Myocyte (in vitro differentiated cells): ENCODE measurements at regions not wholly inside any gene's neighbourhood (a gene's known extent, or its start where the extent isn't known, plus 50 kb on each side); places are given as distances from the start of the nearest gene placed in this dataset.

ENCODE experiments used
- DNase-seq: peaks from one replicate; pipeline ENCODE4 v3.0.0-alpha.2; 2012; ENCODE audit warnings: low read depth

DNA sequence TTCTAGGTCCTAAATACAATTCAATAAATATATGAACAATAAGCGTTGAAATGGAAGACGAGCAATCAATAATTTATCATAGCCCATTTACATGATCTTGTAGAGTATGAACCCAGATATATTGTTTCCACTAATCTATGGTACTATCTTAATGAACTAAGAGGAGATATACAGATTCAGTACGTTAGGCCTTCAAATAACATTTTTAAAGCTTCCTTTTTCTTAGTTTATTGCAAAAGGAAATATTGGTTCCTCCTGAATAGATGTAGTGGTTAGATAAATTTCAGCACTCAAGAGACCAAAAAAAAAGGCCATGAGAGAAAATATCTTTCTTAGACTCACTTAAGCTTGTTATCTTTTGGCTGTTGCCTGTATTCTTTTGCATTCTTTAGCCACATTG lies 147.5 kb upstream of the PITX2 start:
- no peak for DNase-seq

- no peak for DNase-seq
These were observed 155.6 kb upstream of the PITX2 start for GRCh38 chr4:110778521-110778920.

- no peak for DNase-seq
These were observed 157.7 kb upstream of the PITX2 start for GRCh38 chr4:110780538-110780937.

GRCh38 chr4:110781944-110782343 lies 159.1 kb upstream of the PITX2 start:
- peak; percentile 23 for DNase-seq

GRCh38 chr4:110787109-110787508 lies 164.2 kb upstream of the PITX2 start:
- DNase-seq, result no peak

DNA sequence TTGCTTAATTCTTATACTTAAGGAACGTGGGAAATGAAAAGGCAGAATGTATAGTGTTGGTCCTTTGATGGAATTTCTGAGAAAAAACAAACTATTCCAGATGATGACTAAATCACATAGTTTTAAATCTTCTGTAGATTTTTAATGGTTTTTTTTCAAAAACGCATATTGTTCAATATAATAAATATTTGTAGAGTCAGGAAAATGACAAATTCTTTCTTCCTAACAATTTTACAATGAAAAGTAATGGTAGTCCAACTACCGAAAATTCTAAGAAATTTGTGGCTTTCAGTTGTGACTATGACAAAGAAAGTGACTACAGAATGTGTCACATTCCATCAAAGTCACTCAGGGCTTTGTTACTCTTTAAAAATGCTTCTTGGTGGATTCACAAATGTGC lies 164.8 kb upstream of the PITX2 start:
- no peak for DNase-seq

- no peak for DNase-seq
These were observed 165.4 kb upstream of the PITX2 start for GRCh38 chr4:110788302-110788701.

DNA sequence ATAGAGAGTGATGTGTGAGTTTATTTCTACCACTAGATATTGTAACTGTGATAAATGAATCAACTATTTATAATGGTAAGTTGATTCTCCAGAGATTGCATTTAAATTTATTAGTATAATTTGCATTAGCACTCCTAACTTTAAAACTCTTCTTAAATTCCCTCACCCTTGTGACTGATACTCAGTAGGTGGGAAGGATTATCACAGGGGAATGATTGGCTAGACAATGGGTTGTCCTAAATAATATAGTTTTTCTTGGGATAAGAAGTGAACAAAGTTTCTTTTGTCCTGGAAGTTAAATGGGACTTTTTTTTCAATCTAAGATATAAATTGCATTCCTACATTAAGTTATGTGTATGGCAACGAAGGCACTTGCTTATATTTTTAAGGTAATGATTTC lies 169.2 kb upstream of the PITX2 start:
- DNase-seq, result no peak

DNA sequence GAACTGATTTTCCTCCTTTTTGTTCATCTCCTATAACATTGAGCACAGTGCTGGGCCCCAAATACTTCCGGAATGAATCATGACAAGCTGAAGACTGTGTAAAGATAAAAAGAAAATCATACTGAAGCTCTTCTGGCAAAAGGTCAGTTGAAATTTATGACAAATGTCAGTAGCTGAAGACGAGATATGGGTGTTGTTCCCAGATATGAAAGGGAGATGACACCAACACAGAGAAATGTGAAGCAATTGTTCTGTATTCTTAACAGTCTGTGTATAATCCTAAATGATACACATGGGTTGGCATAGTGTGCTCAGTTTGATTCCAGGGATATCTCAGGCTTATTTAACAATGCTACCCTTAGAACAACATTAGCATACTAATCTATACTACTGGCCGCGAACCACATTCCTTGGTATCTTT lies 170.5 kb upstream of the PITX2 start:
- DNase-seq, result peak; percentile 31

DNA sequence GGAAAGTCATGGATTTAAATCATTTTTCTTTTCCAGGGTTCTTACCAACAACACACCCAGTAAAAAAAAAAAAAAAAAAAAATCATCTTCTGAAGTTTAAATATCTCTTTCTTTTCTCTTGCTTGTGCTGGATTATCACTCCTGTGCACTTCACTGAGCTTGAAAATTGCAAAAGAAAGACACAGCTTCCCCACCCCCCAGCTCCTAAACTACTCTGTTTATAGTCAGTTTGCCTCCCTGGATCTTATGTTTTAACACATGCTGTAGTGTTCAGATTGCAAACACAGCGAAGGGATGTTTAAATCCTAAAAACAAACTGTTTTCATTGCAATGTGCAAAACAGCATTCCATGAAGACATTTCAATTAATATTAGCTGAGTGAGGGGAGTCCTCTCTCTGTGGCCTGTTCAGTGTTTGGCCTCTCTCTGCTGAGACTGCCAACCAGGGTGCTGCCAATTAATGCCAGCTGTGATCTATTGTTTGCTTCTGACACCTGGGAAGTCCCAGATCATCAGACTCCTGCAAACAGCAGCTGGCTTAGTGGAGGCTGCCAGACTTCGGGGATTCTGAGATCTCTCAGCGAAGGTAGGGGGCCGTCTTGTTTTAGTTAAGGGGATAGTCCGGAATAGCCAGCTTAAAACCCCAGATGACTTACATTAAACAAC lies 171.1 kb upstream of the PITX2 start:
- peak; percentile 46 for DNase-seq

DNA sequence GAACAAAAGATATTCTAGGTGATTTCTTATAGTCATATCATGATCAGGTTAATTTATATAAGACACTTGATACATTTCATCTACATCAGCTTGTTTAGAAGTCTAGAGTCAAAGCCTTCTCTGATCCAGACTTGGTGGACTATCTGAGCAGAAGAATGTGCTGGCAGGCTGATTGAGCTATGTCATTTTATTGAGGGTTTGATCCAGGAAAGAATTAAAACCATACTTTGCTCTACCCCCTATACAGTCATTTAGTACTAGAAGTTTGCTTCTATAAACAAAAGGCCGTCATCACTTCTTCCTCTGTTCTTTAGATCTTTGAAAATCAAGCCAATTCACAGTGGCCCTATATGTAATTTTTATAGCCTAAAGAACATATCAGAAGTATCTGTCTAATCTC lies 173.1 kb upstream of the PITX2 start:
- no peak for DNase-seq

DNA sequence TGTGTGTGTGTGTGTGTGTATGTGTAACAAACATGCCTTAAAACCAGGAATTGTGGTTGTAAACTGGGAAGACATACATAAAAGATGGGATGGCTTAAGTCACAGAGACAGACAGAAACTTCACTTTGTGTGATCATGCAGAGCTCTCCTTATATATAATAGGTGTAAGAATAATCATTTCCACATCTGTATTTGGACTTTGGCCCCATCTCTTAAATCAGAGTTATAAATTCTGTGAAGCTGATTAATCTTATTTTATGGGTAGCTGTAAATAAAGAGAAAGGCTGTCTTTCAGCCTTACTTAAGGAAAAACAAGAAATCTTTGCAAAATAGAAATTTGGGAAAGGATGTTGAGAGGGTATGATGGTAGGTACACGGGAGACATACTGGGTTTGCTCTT lies 174.6 kb upstream of the PITX2 start:
- no peak for DNase-seq

GRCh38 chr4:110798687-110799086 lies 175.8 kb upstream of the PITX2 start:
- no peak for DNase-seq

DNA sequence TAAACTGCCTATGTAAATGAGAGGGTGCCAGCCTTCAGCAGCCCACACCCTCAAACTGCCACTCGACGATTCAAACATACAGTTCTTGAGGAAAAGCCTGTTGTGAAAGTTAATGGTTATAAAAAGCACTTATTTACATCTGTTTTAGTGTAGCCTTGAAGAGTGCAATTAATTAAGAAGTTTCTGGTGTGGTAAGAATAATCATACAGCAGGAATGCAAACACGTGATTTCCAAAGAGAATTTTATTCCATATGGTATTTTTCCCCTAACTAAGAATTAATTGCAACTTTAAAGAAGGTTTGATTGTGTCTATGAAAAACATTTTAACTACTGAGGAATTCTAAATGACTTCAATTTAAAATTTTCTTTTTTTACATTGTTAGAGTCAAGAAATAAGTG lies 176.3 kb upstream of the PITX2 start:
- DNase-seq, result no peak

DNA sequence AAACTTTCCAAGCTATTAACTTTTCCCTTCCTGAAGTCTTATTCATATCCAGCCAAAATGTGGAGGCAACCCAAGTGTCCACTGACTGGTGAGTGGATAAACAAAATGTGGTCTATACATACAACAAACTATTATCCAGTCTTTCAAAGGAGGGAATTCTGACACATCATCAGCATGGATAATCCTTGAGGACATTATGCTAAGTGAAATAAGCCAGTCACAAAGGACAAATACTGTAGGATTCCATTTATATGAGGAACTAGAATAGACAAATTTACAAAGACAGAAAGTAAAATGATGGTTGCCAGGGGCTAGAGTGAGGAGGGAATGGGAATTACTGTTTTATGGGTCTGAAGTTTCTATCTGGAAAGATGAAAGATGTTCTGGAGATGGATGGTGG lies 178.7 kb upstream of the PITX2 start:
- DNase-seq, result no peak

DNA sequence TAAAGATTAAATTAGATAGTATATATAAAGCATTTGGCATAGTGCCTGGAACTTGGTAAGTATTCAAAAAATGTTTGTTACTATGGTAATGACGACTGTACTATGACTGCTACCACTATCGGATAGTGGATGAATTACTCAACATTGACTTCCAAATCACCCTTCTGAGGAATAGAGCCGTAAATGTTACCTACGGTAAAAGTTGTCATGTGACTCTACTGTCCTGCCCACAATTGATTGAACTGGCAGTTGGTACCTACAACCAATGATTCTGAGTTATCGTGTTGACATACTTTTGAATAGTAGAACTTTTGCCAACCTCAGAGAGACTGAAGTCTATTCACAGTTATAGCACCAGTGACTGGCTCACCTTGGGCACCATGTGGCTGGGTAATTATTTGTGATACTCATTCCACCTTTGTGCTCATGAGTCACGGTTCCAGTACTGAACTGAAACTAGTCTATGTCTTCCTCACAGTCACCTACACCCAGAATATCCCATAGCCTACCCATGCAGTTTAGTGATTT lies 185.5 kb upstream of the PITX2 start:
- DNase-seq, result no peak

GRCh38 chr4:110815950-110816349 lies 193.1 kb upstream of the PITX2 start:
- DNase-seq, result peak; percentile 92

- DNase-seq, result no peak
These were observed 193.5 kb upstream of the PITX2 start for GRCh38 chr4:110816367-110816766.

DNA sequence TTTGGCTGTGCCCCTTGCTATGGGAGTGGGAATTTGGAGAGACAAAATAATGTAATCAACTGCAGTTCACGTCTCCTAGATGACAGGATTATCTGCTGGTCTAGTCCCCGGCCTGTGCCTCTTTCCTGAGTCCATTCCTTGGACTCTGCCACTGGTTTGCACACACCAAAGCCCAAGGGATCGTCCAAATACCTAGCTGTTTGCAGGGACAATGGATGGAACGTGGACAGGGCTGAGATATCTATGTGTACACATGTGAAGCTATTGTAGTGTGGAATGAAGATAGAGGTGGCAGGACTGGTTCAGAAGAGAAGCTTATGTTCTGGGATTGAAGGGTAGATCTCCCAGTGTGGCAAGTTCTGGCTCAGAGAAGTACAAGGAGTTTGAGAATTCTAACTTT lies 198.3 kb upstream of the PITX2 start:
- DNase-seq, result no peak

DNA sequence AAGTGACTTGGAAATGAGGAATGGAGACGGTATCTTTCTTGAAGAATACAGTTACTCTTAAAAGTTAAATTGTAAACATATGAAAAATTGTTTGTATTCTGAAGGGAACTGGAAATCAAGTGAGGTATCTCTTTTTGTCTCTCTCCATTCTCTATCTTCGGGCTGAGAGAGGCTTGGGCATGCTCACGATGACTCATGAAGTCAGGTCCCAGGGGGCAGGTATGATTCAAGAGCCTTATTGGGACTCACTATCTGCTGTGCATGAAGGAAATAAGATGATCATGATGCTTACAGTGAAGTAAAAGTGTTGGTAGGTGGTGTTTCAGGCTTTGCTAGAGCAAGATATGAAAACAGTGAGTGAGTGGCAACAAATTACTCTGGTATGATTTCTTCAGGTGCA lies 200.4 kb upstream of the PITX2 start:
- DNase-seq, result peak; percentile 53

DNA sequence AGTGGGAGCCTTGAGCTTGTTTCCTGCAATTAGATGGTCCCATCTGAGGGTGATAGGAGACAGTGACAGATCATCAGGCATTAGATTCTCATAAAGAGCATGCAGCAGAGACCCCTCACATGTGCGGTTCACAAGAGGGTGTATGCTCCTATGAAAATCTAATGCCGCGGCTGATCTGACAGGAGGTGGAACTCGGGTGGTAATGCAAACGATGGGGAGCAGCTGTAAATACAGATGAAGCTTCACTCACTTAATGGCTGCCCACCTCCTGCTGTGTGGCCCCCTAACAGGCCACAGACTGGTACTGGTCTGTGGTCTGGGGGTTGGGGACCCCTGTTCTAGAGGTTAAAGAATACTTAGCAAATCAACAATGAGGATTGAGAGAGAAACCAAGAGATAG lies 201.5 kb upstream of the PITX2 start:
- DNase-seq, result no peak

GRCh38 chr4:110826656-110827055 lies 203.8 kb upstream of the PITX2 start:
- no peak for DNase-seq

- peak; percentile 46 for DNase-seq
These were observed 207.6 kb upstream of the PITX2 start for GRCh38 chr4:110830461-110830860.
